CD4-positive, alpha-beta T cell treated with Interleukin-17A for 1 hour (primary cell): ENCODE measurements at regions not wholly inside any gene's neighbourhood (a gene's known extent, or its start where the extent isn't known, plus 50 kb on each side); places are given as distances from the start of the nearest gene placed in this dataset.
"Not testable (repeated sequence)": the region's sequence is repeated elsewhere in the genome, so short reads cannot be mapped to it uniquely, and the experiment has no call there.

ENCODE experiments used
- DNase-seq: peaks from one replicate; pipeline ENCODE4 v3.0.0-alpha.2; 2020

GRCh38 chr16:17568239-17568638 is 97.5 kb upstream of the XYLT1 start:
- no peak for DNase-seq

- no peak for DNase-seq
Observed at GRCh38 chr16:17567455-17567854, 96.7 kb upstream of the XYLT1 start.

GRCh38 chr16:17566656-17567450 is 96.1 kb upstream of the XYLT1 start:
- no peak for DNase-seq

DNA sequence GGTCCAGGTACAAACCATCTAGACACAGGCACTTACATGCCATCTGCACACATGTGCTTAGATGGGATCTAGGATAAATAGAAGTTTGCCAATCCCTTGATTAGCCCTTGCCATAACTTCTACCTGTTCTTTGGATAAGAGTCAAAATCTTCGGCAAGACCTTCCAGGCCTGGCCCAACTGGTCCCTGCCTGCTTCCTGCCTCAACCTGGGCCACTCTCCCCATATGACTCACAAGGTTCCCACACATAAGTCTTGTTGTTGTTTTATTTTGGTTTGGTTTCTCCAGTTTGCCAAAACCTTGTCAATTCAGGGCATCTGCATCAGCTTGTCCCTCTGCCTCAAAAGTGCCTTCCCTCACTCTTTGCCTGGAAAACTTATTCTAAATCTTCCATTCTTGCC is 95.3 kb upstream of the XYLT1 start:
- DNase-seq = no peak

DNA sequence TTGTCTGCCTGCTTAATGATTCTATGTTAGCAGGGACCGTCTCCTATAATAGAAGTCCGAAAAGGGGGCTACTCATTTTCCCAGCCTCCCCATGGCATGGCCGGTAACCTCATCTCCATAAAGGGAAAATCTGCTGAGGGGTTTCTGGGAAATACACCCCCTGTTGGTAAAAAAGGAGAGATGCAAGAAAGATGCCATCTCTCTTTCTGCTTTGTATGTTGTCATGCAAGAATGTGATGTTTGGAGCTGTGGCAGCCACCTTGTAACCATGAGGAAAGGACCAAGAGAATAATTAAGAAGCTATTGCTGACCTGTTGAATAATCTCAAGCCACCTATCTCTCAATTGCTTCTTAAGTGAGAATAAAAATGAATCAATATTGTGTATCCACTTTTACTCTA is 94.8 kb upstream of the XYLT1 start:
- DNase-seq = no peak

DNA sequence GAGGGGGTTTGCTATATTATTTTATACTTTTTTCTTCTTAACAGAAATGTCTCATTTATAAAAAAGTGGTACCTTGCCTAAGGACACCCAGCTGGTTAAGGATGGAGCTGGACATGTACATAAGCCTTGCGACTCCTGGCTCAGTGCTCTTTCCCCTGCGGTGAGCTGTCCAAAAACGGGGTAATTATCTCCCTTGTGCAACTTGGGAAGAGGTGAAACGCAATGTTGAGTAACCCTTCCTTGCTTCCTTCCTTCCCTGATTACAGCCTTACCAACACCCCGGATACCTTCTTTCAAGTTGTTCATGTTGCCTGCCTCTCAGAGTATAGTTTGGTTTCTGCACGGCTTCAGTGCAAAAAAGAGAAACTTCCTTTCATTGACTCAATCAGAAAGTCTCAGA is 94.1 kb upstream of the XYLT1 start:
- DNase-seq = no peak

DNA sequence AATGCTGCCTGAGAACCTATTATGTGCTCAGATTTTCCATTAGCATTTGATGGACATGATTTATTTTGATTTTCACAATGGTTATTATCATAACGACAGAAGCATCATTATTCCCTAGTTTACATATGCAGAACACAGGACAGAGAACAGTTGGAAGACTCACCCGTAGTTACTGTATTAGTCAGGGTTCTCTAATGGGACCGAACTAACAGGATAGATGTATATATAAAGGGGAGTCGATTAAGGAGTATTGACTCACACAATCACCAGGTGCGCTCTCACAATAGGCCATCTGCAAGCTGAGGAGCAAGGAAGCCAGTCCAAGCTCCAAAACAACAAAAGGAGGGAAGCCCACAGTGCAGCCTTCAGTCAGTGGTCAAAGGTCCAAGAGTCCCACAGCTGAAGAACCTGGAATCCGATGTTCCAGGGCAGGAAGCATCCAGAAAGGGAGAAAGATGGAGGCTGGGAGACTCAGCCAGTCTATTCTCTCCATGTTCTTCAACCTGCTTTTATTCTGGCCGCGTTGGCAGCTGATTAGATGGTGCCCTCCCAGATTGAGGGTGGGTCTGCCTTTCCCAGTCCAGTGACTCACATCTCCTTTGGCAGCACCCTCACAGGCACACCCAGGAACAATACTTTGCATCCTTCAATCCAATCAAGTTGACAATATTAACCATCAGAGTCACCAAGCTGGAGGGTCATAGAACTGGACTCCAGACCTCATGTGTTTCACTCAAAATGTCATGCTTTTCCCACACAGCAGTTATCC is 92.7 kb upstream of the XYLT1 start:
- DNase-seq = no peak

DNA sequence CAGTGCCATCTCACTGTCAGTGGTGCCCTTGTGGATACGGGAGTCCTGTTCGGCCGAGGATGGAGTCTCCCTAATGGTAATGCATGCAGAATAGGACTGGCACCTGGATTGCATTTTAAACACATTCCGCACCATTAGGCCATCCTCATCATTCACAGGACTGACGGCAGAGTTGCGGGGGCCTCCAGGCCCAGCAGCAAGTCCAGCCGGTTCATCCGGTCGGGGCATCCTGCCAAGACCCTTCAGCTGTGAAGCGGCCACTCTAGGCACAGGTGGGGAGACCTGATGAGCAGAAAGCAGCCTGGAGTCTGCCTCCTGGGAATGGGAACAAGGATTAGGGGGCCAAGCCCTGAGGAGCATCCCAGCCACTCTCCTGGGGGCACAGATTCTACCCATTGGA is 90.3 kb upstream of the XYLT1 start:
- no peak for DNase-seq

DNA sequence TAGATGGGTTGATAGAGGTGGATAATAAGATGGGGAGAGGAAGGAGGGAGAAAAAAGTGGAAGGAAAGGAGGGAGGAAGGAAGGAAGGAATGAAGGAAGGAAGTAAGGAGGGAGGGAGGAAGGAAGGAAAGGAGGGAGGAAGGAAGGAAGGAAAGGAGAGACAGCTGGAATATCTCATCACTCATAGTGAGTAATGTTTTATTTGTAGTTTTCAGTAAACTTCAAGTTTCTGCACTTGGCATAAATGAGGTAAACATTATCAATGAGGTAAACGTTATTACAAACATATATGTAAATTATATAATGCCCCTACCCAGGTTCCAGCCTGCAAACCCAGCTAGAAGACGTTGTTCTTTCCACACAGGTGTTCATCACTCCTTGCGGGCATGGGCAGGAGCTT is 89.8 kb upstream of the XYLT1 start:
- DNase-seq = no peak

DNA sequence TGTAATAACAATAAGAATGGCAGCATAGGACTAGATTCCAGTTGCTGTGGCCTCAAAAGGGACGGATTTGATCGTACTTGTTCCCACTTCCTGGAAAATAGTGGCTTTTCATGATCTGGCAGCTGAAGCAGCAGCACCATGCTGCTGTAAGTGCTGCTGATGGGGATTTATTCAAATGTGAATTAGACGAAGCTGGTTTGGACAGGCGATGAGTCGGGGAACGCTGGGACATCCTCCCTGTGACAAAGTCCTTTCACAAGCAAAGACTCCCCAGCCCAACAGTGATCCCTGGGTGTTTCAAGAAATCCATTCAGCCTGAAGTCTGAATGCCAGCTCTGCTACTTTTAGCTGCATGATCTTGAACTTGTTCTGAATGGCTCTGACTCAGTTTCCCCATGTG is 88.6 kb upstream of the XYLT1 start:
- DNase-seq = no peak

DNA sequence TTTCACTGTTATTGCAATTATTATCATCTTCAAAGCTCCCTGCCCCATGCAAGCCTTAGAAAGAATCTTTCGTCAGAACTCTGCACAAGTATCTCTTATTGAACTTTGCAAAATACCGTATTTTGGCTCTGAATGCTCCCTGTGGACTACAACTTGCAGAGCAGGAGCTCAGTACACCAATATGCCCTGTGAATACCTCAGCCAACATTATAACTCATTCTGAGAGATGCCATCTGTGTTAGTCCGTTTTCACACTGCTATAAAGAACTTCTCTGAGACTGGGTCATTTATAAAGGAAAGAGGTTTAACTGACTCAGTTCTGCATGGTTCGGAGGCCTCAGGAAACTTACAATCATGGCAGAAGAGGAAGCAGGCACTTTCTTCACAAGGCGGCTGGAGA is 87.2 kb upstream of the XYLT1 start:
- DNase-seq = no peak

DNA sequence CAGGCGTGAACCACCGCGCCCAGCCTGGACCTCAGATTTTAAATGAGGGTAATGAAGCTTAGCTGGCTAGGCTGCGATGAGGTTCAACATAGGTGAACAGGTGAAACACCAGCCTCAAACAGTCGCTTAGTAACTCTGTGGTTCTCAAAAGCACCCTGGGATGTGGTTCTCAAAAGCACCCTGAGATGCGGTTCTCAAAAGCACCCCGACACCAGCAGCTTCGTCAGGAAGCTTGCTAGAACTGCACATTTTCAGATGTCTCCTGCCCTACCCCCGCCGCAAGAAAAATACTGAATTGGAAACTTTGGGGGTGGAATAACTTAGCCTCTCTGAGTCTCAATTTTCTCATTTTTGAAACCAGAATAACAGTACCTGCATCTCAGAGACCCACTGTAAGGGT is 86.7 kb upstream of the XYLT1 start:
- no peak for DNase-seq

- DNase-seq = peak; percentile 5
Observed at GRCh38 chr16:17556276-17557052, 85.7 kb upstream of the XYLT1 start.

DNA sequence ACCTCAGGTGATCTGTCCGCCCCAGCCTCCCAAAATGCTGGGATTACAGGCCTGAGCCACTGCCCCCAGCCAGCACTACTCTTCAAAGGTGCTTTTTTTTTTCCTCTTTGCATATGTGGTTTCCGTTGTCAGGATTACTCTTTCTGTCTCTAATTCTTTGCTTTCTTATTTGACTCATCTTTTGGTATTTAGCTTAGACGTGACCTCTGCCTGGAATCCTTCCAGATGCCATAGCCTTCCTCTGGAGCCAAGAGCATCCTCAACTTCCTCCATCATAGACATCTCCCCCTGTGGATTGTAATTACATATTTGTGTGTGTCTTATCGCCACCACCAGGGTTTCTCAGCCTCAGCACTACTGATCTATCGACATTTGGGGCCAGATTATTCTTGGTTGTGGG is 84.4 kb upstream of the XYLT1 start:
- no peak for DNase-seq

DNA sequence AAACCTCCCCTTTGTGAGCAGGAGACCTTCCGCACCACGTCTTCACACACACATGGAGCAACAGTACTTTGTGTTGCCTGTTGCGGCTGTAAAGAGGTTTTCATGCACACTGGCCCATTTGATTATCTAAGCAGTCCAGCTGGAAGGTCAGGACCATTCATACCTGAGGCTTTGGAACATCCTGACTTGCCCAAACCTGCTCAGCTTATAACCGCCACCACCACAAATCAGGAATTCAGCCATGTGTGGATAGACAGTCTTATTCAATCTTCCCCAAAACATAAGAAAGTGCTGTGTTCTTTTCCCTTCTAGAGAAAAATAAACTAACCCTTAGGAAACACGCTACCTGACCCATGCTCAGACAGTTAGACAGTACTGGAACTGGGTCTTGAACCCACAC is 81.6 kb upstream of the XYLT1 start:
- DNase-seq = no peak

DNA sequence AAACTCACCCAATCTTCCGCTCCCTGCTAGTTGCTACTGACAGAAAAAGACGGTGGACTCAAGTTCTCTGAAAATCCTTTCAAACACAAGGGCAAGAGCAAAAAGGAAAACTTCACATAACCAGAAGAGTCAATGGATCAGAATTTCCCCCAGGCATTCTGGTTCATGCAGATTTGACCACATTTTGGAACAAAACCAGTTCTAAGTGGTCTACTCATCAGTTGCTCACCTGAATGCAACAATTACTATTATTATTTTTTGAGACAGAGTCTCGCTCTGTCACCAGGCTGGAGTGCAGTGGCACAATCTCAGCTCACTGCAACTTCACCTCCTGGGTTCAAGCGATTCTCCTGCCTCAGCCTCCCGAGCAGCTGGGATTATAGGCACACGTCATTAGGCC is 80.9 kb upstream of the XYLT1 start:
- not testable (repeated sequence) for DNase-seq

- DNase-seq = no peak
Observed at GRCh38 chr16:17548825-17549224, 78.1 kb upstream of the XYLT1 start.

DNA sequence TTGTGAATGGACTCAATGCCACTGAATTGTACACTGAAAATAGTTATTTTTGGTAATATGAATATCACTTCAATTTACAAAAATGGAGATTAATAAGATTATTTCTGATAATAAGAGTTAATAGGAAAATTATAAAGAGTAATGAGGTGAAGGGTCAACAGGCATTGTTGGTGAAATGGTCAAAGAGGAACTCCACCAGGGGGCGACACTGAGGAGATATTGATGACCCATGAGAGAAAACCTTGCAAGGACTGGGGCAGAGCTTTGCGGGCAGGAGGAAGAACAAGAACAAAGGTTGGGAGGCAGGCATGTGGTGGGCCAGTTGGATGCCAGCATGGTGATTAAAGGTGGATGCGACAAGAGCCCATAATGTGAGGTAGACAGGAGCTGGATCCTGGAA is 74.0 kb upstream of the XYLT1 start:
- DNase-seq = peak; percentile 10

DNA sequence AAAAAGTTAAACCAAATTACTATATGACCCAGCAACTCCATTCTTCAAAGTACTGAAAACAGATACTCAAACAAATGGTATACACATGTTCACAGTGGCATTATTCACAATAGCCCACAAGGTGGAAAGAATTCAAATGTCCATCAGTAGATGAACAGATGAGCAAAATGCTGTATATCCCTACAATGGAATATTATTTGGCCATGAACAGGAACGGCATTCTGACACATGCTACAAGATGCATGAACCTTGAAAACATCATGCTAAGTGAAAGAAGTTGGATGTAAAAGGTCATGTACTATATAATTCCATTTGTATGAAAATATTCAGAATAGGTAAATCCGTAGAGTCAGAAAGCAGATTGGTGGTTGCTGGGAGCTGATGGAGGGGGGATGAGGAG is 73.5 kb upstream of the XYLT1 start:
- no peak for DNase-seq

DNA sequence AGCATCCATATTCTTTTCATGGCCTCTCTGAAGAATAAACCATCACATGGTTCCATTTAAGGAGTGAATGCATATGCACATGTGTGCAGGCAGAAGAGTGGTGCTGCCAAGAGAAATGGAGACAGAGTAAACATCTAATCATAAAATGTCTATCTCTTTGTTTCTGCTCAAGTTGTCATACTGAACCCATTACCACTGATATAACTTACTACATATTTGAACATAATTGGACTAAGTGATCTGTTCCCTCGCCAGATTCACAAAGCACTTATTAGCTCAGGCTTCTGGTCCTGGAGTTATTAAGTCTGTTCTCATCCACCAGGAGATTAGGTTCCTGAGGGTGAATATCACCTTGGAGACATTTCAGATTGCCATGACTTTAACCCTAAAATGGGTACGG is 72.3 kb upstream of the XYLT1 start:
- DNase-seq = no peak

DNA sequence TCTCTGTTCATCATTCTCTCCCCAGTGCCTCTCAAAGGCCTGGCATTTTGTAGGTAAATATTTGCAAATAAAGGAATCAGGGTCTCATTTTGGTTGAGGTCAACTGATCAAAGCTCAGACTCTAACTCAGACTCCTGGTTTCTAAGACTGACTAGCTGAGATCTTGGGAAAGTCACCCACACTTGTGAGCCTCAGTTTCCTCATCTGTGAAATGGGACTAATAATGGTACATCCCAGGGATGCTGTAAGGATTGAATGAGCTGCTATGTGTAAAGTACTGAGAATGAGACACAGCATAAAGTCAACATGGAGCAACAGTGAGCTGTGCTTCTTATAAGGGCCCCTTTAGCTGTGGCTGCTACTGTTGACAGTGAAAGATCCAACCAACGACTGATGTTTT is 70.6 kb upstream of the XYLT1 start:
- no peak for DNase-seq

GRCh38 chr16:17538927-17539326 is 68.2 kb upstream of the XYLT1 start:
- no peak for DNase-seq

DNA sequence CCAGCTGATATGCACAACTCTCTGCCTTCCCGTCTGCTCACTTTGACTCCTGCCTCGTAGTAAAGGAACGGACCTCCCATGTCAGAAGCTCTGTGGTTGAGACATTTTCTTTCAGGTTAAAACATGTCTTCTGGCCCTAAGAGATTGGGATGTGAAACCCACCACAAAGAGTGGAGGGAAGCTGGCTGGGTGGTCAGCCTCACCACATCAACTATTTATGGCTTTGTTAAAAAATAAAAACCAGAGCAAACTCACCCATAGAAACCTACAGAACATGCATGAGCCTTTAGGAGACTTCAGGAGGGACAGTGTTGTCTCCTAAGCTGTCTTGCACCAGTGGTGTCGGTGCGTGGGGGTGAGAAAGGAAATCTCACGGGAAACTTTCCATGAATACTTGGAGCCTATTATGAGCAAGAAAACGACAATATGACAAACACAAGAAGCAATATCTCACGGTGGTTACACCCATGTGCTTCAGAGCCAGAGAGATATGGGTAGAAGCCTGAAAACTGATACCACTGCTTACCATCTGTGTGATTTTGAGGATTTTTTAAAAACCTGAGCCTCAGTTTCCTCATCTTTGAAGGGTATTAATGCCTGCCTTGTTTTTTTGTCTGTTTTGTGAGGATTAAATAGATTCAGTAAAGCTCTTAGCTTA is 61.7 kb upstream of the XYLT1 start:
- no peak for DNase-seq
